Heart right ventricle (tissue), 16 donors: ENCODE measurements at regions not wholly inside any gene's neighbourhood (a gene's known extent, or its start where the extent isn't known, plus 50 kb on each side); places are given as distances from the start of the nearest gene placed in this dataset.

Experiments
- ATAC-seq, 8 donors: fragments of 200-7000 bp; cut with Tn5 transposase; one replicate each; pipeline ENCODE4 v1.9.1; 2020; ENCODE audit warnings: mild to moderate bottlenecking in 8 of 8, moderate library complexity in 8 of 8, moderate number of reproducible peaks in 1 of 8
- DNase-seq, 2 donors: peaks; one replicate each; pipeline ENCODE4 v3.0.0-alpha.2; 2020
- H3K27ac ChIP-seq, 10 donors: fragments of 200-600 bp; sonication (generic) in 2 of 10; one replicate each; pipeline versions ENCODE4 v1.5.0 to v1.8.0; 2020 to 2022; ENCODE audit warnings: mild to moderate bottlenecking in 3 of 10
- H3K27me3 ChIP-seq, 7 donors: fragments of 200-600 bp; one replicate each; pipeline ENCODE4 v1.8.0; 2021 to 2022; ENCODE audit warnings: mild to moderate bottlenecking in 2 of 7
- H3K36me3 ChIP-seq, 9 donors: fragments of 200-600 bp; sonication (generic) in 1 of 9; one replicate each; pipeline versions ENCODE4 v1.5.0 to v1.8.0; 2020 to 2022; ENCODE audit warnings: mild to moderate bottlenecking in 2 of 9
- H3K4me1 ChIP-seq, 9 donors: fragments of 200-600 bp; sonication (generic) in 1 of 9; one replicate each; pipeline versions ENCODE4 v1.5.0 to v1.8.0; 2020 to 2022; ENCODE audit warnings: mild to moderate bottlenecking in 4 of 9
- H3K4me3 ChIP-seq, 10 donors: fragments of 200-600 bp; sonication (generic) in 2 of 10; one replicate each; pipeline versions ENCODE4 v1.5.0 to v1.8.0; 2020 to 2022; ENCODE audit warnings: mild to moderate bottlenecking in 7 of 10, moderate library complexity in 2 of 10
- H3K9me3 ChIP-seq, 11 donors: fragments of 200-600 bp in 10 of 11; sonication (generic) in 2 of 11; one replicate each; pipeline versions ENCODE4 v1.5.0 to v1.8.0; 2013 to 2022; ENCODE audit warnings: mild to moderate bottlenecking in 2 of 11, control low read depth in 1 of 11, moderate library complexity in 1 of 11
- CTCF ChIP-seq, 9 donors: fragments of 200-600 bp; sonication (generic) in 2 of 9; IDR thresholded peaks; one replicate each; pipeline versions ENCODE4 v1.5.0 to v1.8.0; 2021 to 2022; ENCODE audit warnings: antibody characterized with exemption in 9 of 9, mild to moderate bottlenecking in 5 of 9, moderate library complexity in 1 of 9
- WGBS, 2 donors: extraction: QIAGEN DNeasy Blood & Tissue Kit; methylation state at CpG; one replicate each; pipeline ENCODE4 v1.1.7; 2013; ENCODE audit warnings: inconsistent platforms in 1 of 2; 5-methylcytosine and 5-hydroxymethylcytosine counted together
- intact Hi-C, 10 donors: fragments of 100-400 bp; cut with DNase I; formaldehyde crosslinking; loops; one replicate each; pipeline versions ENCODE4 v1.11.1 to v1.14.2; 2022
- donor health status: Arrhythmogenic right ventricular cardiomyopathy.
- donor health status: ischemic (EF 13 %, LVEDD 7.1; RV severe dilation, severe dysfunction).
- donor health status: healthy with polysubstance abuse.
- donor health status: DM: no; HTN: yes; CAD: no.
- donor health status: DM: no; HTN: no; CAD: no.
- donor health status: ischemic (EF 25% LVEDD 6.9; RV normal size, moderate dysfunction).
- donor health status: ischemic (EF 25% LVEDD 5.7; RV mildly dilated, moderate dysfunction).
- donor health status: healthy.
- donor health status: DM: yes; HTN: yes; CAD: no.
- donor health status: Ischemic cardiomyopathy.
- donor health status: ischemic (EF 35%, LVEDD 5.7; RV mildly dilated, moderate dysfunction).
- donor health status: nonischemic (EF 11% LVEDD 7.7; RV severe dilation, severe dysfunction).
- donor health status: DM: yes; HTN: yes; CAD: no.
- donor health status: PGD.
- donor health status: ischemic (EF 29% LVEDD 5.4; RV normal size, mild dysfunction).
- donor health status: nonischemic (EF 23%, LVEDD 6.1; RV moderate dilation, normal function).

GRCh38 chr6:135568379-135568778 is 70.8 kb upstream of the AHI1 start:
- DNase-seq (peak in 1 of 2 donors; percentile 44), ATAC-seq (peak in 7 of 8 donors; percentile 69 to 93 (median 86))
- Histone ChIP-seq H3K27me3 (no peaks in the 10 kb centered on the region), H3K36me3 (no peaks in the 10 kb centered on the region), H3K9me3 (peaks cover 0 to 2% (median 0%) of the 10 kb centered on the region in 11 donors), H3K27ac (no peak overlapping the region), H3K4me1 (peaks cover 0 to 15% (median 5%) of the 10 kb centered on the region in 9 donors), H3K4me3 (no peak overlapping the region)
- intact Hi-C loops = no loop called here
- whole genome bisulfite sequencing, 2 donors = 17 to 26% methylated on average over 3 of the region's 3 CpGs
- TF ChIP-seq CTCF (IDR thresholded peaks at IDR 0.05) = no peak

GRCh38 chr6:135572051-135572450 is 74.5 kb upstream of the AHI1 start:
- no peak overlapping the region for H3K4me3 ChIP-seq
- intact Hi-C loops = no loop called here
- peaks cover 0 to 8% (median 0%) of the 10 kb centered on the region in 11 donors for H3K9me3 ChIP-seq
- no peak for ATAC-seq
- H3K36me3 ChIP-seq = no peaks in the 10 kb centered on the region
- no peak for TF ChIP-seq CTCF (IDR thresholded peaks at IDR 0.05)
- no peaks in the 10 kb centered on the region for H3K27me3 ChIP-seq
- WGBS, 2 donors = 79 to 91% methylated on average over 1 of the region's 1 CpG
- peaks cover 0 to 15% (median 5%) of the 10 kb centered on the region in 9 donors for H3K4me1 ChIP-seq
- DNase-seq = no peak
- H3K27ac ChIP-seq = no peak overlapping the region

GRCh38 chr6:135575629-135576028 is 78.1 kb upstream of the AHI1 start:
- Histone ChIP-seq H3K36me3 (no peaks in the 10 kb centered on the region), H3K9me3 (peaks cover 0 to 8% (median 0%) of the 10 kb centered on the region in 11 donors), H3K4me1 (no peaks in the 10 kb centered on the region), H3K27ac (no peak overlapping the region), H3K27me3 (no peaks in the 10 kb centered on the region), H3K4me3 (no peak overlapping the region)
- ATAC-seq (no peak), DNase-seq (no peak)
- WGBS, 2 donors = 89 to 93% methylated on average over 3 of the region's 3 CpGs
- no peak for TF ChIP-seq CTCF (IDR thresholded peaks at IDR 0.05)
- intact Hi-C loops = no loop called here

- TF ChIP-seq CTCF (IDR thresholded peaks at IDR 0.05) = no peak
- 82 to 87% methylated on average over 1 of the region's 1 CpG for WGBS, 2 donors
- ATAC-seq (no peak), DNase-seq (no peak)
- Histone ChIP-seq H3K9me3 (peaks cover 0 to 8% (median 0%) of the 10 kb centered on the region in 11 donors), H3K36me3 (no peaks in the 10 kb centered on the region), H3K4me3 (no peak overlapping the region), H3K4me1 (no peaks in the 10 kb centered on the region), H3K27me3 (no peaks in the 10 kb centered on the region), H3K27ac (no peak overlapping the region)
- intact Hi-C loops = no loop called here
Observed at GRCh38 chr6:135576055-135576454, 78.5 kb upstream of the AHI1 start.
